ENCODE measurements at regions not wholly inside any gene's neighbourhood (a gene's known extent, or its start where the extent isn't known, plus 50 kb on each side); places are given as distances from the start of the nearest gene placed in this dataset.
"Not testable (repeated sequence)": the region's sequence is repeated elsewhere in the genome, so short reads cannot be mapped to it uniquely, and the experiment has no call there.

DNA sequence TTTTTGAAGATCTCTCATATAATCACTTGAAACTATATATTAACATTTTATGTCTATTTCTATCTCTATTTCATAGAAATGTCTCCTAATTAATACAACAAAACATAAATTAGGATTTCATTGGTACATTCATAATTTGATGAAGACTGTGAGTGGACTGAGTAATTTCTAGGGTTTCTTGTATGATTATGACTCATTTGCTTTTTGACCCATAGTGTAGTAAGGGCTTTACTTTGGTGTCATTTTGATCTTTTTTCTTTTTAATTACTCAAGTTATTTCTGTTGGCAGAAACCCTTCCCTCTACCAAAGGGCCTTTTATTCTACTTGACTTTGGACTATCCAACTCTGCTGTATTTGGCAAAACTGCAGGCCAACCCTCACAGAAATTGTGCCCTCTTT, 207.9 kb upstream of the MAGEB16 start:
- DNase-seq (ENCODE audit: low read depth in 4 of 4, low spot score in 3 of 4) = no peak

DNA sequence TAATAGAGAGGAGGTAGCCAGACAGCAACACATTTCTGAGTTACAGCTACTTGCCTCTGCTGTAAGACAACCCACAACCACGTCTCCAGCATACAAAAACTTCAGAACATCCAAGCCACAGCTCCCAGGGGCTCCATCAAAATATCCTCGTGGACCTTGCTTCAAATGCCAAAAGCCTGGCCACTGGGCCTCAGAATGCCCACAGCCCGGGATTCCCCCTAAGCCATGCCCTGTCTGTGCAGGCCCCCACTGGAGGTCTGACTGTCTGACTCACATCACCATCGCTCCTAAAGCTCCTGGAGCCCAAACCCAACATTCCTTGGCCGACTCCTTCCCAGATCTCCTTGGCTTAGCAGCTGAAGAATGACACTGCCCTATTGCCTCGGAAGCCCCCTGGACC, 186.6 kb upstream of the MAGEB16 start:
- not testable (repeated sequence) for DNase-seq (ENCODE audit: low read depth in 4 of 4, low spot score in 3 of 4)

DNA sequence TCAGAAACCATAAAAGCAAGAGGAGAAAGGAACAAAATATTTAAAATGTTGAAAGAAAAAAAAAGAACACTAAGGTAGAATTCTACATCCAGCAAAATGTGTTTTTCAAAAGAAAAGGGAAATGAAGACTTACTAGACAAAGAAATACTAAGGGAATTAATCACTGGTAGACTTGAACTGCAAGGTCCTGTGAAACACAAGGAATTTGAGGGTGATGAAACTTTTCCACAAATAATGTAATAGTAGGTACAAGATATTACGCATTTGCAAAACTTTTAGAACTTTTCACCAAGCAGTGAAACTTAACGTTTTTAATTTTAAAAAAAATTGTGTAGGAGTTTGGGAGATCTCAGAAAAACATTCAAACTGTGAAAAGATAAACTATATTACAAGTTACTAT, 180.3 kb upstream of the MAGEB16 start:
- DNase-seq (ENCODE audit: low read depth in 4 of 4, low spot score in 3 of 4) = no peak

DNA sequence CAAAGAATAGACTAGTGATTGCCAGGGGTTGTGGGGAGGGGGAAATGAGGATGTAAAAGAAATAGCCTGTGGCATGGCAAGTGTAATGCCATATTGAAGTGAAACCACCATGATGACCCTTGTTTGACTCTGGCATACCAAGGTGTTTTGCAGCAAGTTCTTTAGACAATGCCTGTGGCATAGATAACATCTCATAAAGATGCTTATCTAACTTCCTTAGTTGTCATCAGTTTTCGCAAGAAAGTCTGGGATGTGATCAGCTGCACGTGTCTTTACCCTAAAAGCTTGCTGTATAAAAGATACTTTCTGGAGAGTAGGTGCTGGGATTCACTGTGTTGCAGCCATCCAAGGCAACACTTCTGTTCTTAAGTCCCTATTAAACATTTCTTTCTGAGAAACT, 176.1 kb upstream of the MAGEB16 start:
- no peak for DNase-seq (ENCODE audit: low read depth in 4 of 4, low spot score in 3 of 4)

DNA sequence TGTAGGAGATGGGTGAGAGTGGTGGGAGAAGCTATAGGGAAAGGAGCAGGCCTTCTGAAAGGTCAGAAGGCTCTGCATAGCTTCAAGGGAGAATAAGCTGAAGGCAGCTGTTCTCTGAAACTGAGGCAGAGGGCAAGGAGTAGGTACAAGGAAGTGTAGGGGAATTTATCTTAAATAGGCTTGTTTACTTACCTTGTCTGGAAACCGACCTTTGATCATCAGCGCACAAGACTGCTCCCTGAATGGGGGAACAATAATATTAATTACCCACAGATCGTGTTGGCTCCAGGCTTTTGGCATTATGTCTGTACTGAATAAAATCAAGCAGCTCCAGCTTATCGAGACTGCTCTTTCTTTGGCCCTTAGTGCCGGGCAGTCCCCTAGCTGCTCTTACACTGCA, 175.5 kb upstream of the MAGEB16 start:
- no peak for DNase-seq (ENCODE audit: low read depth in 4 of 4, low spot score in 3 of 4)

DNA sequence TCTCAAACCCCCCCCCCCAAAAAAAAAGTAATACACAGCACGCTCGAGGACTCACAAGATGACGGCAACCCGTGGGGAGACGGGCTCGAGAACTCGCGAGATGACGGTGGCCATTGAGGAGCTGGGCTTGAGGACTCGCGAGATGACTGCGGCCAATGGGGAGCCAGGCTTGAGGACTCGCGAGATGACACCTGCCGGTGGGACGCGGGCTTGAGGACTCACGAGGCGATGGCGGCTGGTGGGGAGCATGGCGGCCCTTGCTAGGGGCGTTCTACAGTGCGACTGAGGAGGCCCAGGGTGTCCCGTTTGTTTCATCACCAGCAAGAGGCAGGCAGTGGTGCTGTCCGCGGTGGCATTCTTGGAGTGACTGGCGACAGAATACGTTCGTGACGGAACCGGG, 172.4 kb upstream of the MAGEB16 start:
- no peak for DNase-seq (ENCODE audit: low read depth in 4 of 4, low spot score in 3 of 4)

DNA sequence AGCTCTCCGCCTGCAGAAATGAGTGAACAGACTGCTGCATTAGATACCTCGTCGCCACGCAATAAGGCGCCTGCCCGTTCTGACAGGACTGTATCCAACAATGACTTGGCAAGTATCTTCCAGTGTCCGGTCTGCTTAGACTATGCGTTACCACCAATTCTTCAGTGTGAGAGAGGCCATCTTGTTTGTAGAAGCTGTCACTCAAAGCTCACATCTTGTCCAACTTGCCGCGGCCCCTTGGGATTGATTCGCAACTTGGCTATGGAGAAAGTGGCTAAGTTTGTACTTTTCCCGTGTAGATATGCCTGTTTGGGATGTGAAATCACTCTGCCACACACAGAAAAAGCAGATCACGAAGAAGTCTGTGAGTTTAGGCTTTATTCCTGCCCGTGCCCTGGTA, 172.0 kb upstream of the MAGEB16 start:
- no peak for DNase-seq (ENCODE audit: low read depth in 4 of 4, low spot score in 3 of 4)

DNA sequence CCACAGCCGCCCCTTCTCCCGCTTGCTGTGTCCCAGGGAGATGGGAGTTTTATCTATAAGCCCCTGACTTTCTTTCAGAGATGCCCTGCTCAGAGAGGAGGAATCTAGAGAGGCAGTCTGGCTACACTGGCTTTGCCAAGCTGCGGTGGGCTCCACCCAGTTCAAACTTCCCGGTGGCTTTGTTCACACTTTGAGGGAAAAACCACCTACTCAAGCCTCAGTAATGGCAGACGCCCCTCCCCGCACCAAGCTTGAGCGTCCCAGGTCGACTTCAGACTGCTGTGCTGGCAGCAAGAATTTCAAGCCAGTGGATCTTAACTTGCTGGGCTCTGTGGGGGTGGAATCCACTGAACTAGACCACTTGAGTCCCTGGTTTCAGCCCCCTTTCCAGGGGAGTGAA, 162.2 kb upstream of the MAGEB16 start:
- not testable (repeated sequence) for DNase-seq (ENCODE audit: low read depth in 4 of 4, low spot score in 3 of 4)

DNA sequence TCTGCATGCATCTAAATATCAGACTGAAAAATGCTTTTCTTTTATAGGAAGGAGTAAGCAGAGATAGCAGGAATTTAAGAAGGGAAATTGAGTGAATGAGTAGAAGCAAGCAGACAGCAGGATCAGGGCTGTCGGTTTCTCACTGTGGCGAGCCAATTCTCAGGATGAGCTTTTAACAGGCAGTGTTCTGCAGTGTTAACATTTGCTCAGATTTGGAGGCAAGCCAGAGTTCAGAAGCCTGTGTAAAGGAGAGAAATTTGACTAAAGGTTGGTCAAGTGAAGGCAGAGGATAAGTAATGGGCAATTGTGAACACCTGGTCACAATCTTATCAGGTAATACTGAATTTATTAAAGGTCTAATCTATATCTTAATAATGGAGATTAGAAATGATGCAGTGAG, 133.3 kb upstream of the MAGEB16 start:
- DNase-seq (ENCODE audit: low read depth in 4 of 4, low spot score in 3 of 4) = no peak

DNA sequence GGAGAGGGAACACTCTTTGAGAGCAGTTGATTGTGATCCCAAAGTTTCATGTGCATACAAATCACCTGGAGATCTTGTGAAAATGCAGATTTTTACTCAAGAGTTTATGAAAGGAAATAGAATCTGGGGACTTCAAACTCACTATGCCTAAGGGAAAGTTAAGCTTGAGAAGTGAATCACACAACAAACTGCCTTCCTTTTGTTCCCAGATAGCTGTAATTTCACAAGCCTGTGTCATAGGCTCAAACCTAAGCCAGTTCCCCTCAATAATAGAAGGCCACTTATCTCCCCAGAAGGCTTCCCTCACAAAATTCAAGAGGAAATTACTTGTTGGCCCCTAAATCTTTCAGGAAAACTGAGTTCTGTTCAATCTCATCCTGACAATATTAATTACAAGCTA, 132.8 kb upstream of the MAGEB16 start:
- DNase-seq (ENCODE audit: low read depth in 4 of 4, low spot score in 3 of 4) = no peak

DNA sequence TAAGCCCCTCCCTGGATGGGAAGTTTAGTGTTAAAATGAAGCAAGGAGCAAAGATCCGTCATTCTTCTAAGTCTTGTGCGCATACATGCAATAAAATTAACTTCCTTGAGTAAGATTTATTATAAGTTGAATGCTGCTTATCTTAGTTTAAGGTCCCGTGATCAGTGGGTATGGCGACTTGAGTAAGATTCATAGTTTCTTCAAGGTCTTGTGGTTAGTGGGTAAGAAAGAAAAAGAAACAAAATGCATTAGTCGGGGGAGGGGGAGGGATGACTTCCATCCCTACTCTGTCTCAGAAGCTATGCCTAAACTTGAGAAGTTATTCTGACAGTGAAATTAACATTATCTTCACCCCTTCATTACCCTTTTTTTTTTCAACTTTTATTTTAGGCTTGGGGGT, 127.3 kb upstream of the MAGEB16 start:
- no peak for DNase-seq (ENCODE audit: low read depth in 4 of 4, low spot score in 3 of 4)

DNA sequence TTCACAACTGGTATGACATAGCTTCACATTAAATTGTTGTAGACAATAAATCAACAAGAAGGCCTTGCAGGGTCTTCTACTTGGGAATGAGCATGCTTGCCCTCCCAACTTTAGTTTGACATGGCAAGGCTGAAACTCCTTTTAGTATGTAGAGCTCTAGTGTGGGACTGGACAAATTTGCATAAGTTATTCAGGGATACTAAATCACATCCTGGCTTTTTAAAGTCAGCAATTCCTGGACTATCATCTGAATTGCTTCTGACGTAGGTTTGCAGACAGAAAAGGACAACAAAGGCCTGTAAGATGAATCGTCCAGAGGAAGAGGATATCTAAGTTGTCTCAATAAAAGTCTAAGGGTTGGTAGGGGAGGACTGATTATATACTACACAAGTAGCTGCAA, 123.0 kb upstream of the MAGEB16 start:
- no peak for DNase-seq (ENCODE audit: low read depth in 4 of 4, low spot score in 3 of 4)

DNA sequence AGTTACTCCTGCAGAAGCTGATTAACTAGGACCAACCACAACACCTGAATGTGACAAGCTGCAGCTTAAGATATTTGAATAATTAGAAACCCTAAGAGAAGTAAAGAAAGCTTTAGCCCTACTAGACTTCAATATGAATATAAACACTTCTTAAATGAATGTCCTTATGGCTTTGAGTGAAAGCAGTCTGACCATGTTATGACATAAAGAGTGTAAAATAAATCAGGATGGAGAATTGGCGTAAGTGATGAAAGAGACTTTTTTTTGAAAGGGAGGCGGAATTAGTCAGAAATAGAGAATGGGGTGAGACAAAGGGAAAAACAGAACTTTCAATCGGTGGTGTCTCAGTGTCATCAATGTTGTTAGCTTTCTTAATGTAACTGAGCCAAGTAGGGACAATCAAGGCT, 117.2 kb upstream of the MAGEB16 start:
- no peak for DNase-seq (ENCODE audit: low read depth in 4 of 4, low spot score in 3 of 4)

DNA sequence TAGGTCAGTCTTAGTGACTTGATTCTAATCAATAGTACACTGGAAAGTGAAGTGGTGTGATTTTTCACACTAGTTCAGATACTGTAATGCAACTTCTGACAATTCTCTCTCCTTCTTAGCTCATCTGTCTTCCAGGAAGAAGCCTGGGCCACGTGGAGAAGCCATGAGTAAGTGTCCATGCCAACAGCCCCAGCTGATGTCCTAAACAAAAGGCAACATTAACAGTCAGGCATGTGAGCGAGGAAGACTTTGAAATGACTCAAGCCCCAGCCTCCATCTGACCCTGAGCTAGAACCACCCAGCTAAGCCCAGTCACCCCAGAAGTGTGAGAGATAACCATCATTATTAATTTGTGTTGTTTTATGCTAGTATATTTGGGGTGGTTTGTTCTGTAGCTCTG, 115.7 kb upstream of the MAGEB16 start:
- DNase-seq (ENCODE audit: low read depth in 4 of 4, low spot score in 3 of 4) = no peak

DNA sequence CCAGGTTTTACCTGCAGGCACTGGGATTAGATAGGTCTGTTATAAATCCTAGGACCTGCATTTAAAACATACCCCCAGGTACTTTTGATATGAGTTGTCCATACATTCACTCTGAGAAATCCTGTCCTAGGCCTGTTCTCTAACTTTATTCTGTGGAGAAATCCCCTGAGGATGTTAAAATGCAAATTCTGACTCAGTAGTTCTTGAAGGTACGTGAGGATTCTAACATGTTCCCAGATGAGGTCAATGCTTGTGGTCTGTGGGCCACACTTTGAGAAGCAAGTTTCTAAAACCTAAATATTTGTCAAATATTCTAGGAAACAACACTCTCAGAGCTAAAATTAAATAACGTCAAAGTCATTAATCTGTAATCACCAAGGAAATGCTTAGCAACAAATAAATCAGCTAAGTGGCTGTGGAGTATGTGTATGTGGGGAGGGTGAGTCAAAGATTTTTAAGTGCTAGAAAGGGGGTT, 101.3 kb upstream of the MAGEB16 start:
- no peak for DNase-seq (ENCODE audit: low read depth in 4 of 4, low spot score in 3 of 4)

DNA sequence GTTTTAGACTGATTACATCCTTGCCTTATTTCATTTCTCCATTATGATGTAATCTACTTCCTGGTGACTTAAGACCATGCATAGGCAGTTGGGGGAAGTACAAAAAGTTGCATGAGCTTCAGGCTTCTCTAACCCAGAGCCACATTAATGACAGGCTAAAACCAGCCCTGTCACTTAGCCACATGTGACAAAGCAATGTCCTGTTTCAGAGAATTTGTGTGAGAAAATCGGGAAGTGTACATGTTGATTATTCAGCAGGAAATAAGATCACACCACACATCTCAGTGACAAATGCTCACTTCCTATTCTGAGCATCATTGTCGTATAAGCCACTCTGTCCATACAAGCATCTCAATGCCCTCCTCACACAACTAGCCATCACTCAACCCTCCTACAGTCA, 98.5 kb upstream of the MAGEB16 start:
- no peak for DNase-seq (ENCODE audit: low read depth in 4 of 4, low spot score in 3 of 4)

DNA sequence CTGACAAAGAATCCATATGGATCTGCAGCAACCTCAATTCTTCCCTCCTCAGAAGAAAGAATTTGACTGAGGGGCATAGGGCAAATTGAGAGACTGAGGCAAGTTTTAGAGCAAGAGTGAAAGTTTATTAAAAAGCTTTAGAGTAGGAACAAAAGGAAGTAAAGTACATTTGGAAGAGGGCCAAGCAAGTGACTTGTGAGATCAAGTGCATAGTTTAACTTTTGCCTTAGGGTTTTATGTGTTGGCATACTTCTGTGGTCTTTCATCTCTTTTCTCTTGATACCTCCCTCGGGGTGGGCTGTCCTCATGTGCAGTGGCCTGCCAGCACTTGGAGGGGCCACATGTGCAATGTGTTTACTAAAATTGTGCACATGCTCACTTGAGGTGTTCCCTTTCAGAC, 98.0 kb upstream of the MAGEB16 start:
- no peak for DNase-seq (ENCODE audit: low read depth in 4 of 4, low spot score in 3 of 4)

DNA sequence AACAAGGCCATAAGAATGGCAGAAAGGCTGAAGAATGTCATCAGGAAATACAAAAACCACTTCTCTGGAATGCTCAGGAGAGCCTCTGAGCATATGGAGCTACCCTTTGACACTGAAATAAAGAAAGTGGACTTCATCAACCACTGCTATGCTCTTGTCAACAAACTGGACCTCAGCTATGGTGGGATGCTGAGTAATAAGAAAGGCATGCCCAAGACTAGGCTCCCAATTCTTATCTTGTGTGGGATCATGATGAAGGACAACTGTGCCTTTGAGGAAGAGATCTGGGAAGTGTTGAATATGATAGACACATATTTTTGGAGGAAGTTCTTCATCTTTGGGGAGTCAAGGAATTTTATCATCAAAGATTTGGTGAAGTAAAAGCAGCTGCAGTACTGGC, 86.9 kb upstream of the MAGEB16 start:
- no peak for DNase-seq (ENCODE audit: low read depth in 4 of 4, low spot score in 3 of 4)

DNA sequence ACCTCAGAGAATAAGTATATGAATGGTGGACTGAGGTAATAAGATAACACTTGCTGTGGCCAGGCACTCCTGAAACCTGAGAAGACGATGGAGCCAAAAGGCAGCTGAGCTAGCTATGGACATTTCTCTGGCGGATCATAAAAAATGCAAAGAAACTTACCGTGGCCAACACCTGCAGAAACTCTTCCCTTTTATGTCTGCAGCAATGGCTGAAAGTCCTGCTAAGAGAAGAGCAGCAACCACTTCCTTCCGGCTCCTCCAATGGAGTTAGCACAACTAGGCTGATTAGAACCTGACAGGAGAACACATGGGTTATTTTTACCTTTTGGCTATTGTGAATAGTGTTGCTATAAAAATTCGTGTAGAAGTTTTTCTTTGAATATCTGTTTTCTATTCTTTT, 76.0 kb upstream of the MAGEB16 start:
- DNase-seq (ENCODE audit: low read depth in 4 of 4, low spot score in 3 of 4) = no peak

DNA sequence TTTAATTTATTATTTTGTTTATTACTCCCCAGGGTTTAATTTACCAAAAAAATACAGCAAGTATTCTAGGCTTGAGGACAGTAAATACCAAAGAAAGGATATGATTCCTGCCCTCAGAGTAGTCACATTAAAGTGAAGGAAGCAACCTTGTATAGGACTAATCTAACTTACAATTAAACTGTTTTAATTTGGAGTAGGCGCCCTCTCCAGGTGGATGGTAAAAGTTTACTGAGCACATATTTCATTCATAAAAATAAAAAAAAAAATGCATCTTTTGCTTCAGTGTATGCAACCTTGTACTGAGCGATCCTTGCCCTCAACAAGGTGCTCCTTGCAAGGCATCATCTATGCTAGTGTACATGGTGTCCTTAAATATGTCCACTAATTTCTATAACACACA, 72.0 kb upstream of the MAGEB16 start:
- DNase-seq (ENCODE audit: low read depth in 4 of 4, low spot score in 3 of 4) = no peak

DNA sequence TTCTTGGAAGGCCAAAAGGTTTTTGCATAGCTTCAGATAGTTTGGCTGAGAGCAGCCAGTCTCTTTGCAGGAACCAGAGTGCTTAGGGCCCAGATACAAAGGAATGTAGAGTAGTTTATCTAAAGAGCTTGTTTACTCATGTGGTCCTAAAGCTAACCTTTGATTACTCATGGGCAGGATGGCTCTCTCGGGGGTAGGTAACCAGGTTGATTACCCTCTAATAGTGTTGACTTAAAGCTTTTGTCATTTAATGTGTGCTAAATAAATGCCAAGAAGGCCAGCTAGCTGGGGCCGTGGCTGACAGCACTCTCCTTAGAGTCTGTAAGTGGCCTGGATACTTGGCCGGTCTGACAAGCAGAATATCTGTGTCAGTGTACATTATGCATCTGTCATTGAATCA, 69.7 kb upstream of the MAGEB16 start:
- no peak for DNase-seq (ENCODE audit: low read depth in 4 of 4, low spot score in 3 of 4)

DNA sequence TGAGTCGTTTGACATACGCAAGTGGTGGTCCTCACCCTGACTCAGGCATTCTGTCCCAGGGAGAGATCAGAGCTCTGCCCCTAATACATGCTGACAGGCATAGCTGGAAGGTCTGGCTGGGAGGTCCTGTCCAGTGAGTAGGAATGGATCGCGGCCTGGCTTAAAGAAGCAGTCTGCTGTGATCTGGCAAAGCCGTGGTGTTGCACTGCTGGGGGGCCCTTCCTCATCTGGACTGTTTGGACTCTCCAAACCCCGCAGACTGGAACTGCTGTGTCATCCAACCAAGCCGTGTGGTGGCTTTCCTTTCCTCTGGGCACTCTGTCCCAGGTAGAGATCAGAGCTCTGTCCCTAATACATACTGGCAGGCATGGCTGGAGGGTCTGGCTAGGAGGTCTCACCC, 64.3 kb upstream of the MAGEB16 start:
- DNase-seq (ENCODE audit: low read depth in 4 of 4, low spot score in 3 of 4) = no peak

DNA sequence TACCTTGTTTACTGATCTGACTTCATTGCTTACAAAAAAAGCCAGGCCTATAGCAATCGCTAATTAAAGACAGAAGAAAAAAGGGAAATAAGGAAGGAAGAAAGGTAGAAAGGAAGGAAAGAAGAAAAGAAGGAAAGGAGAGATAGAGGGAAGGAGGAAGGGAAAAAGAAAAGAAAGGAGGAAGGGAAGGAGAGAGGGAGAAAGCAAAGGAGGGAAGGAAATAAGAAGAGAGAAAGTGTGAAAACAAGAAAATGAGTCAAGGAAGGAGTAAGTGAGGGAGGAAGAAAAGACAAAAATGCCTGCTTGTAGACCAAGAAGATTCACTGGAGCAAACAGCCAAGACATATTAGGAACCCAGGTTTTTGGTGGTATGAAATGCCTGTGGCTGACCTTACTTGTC, 57.0 kb upstream of the MAGEB16 start:
- DNase-seq (ENCODE audit: low read depth in 4 of 4, low spot score in 3 of 4) = no peak

DNA sequence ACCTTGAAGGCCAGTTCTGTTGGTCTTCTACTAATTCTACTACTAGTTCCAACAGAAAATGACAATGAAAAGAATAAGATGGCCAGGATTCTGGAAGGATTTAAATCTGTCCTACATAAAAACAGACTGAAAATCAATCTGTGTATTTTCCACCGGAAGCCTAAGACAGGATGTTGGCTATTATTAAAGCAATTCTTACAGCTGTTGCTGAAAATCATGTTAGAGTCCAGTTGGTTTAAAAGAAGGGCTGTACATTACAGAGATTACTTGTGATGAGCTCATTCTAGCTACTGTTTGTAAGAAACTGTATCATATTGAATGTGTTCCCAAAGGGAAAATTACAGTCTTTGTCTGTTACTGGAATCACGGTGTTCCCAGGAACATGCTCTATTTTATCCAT, 54.8 kb upstream of the MAGEB16 start:
- no peak for DNase-seq (ENCODE audit: low read depth in 4 of 4, low spot score in 3 of 4)

Measured in left renal pelvis (tissue), 4 donors.